PC-9 (cell line): ENCODE measurements at regions not wholly inside any gene's neighbourhood (a gene's known extent, or its start where the extent isn't known, plus 50 kb on each side); places are given as distances from the start of the nearest gene placed in this dataset.

Experiments
- BruUV-seq: library from RNA; stranded (reverse); fragments of 400-500 nt; replicated peaks from 2 replicates; lab custom pipeline; 2021; lab: Mats Ljungman, UMichigan
- CTCF ChIA-PET: fragments of 300-600 bp; sonication (Branson Sonifier 250); formaldehyde crosslinking; loops from one replicate; lab custom pipeline; 2022; ENCODE audit warnings: antibody characterized with exemption; lab: Charles Lee
- POLR2A ChIA-PET: fragments of 300-600 bp; sonication (Branson Sonifier 250); formaldehyde crosslinking; loops from one replicate; lab custom pipeline; 2022; ENCODE audit warnings: antibody characterized with exemption; ENCODE audit not compliant: unreplicated experiment; lab: Charles Lee
- DNase-seq, 2 experiments: peaks; one replicate each; pipeline versions ENCODE4 v3.0.0 to v3.0.0-alpha.2; 2015 to 2022; ENCODE audit warnings: mixed read lengths in 1 of 2
- H2AFZ ChIP-seq: fragments of 200-600 bp; sonication (generic); 2 replicates; pipeline ENCODE4 v1.8.1; 2017; ENCODE audit warnings: antibody characterized with exemption
- H3F3A ChIP-seq: fragments of 200-600 bp; sonication (generic); 2 replicates; pipeline ENCODE4 v1.8.1; 2017; ENCODE audit warnings: antibody characterized with exemption, mild to moderate bottlenecking, low read depth; ENCODE audit not compliant: insufficient read depth
- H3K27ac ChIP-seq: fragments of 200-600 bp; sonication (generic); 2 replicates; pipeline ENCODE4 v1.6.1; 2016; ENCODE audit warnings: mixed run types
- H3K27me3 ChIP-seq: fragments of 200-600 bp; sonication (generic); 2 replicates; pipeline ENCODE4 v1.6.1; 2016; ENCODE audit warnings: low read depth, mixed run types; ENCODE audit not compliant: insufficient read depth
- H3K36me3 ChIP-seq: fragments of 200-600 bp; sonication (generic); 2 replicates; pipeline ENCODE4 v1.6.1; 2016; ENCODE audit warnings: low read depth, mixed run types
- H3K4me1 ChIP-seq: fragments of 200-600 bp; sonication (generic); replicated peaks from 2 replicates; pipeline ENCODE4 v1.6.1; 2016; ENCODE audit warnings: mixed run types; ENCODE audit not compliant: insufficient read depth
- H3K4me2 ChIP-seq: fragments of 200-600 bp; sonication (generic); 2 replicates; pipeline ENCODE4 v1.6.1; 2017; ENCODE audit warnings: mixed run types
- H3K4me3 ChIP-seq: fragments of 200-600 bp; sonication (generic); 2 replicates; pipeline ENCODE4 v1.6.1; 2016; ENCODE audit warnings: mixed run types
- H3K79me2 ChIP-seq: fragments of 200-600 bp; sonication (generic); 2 replicates; pipeline ENCODE4 v1.6.1; 2017; ENCODE audit warnings: low read depth, mixed run types
- H3K9me2 ChIP-seq: fragments of 200-600 bp; sonication (generic); 2 replicates; pipeline ENCODE4 v1.8.1; 2017; ENCODE audit warnings: mild to moderate bottlenecking; ENCODE audit not compliant: insufficient read depth
- H3K9me3 ChIP-seq: fragments of 200-600 bp; sonication (generic); 2 replicates; pipeline ENCODE4 v1.8.1; 2016; ENCODE audit warnings: low read depth; ENCODE audit not compliant: insufficient read depth
- H4K20me1 ChIP-seq: fragments of 200-600 bp; sonication (generic); 2 replicates; pipeline ENCODE4 v1.8.1; 2017; ENCODE audit not compliant: insufficient read depth
- EZH2 ChIP-seq: fragments of 200-600 bp; sonication (generic); IDR thresholded peaks from 2 replicates; pipeline ENCODE4 v1.8.0; 2017; ENCODE audit warnings: antibody characterized with exemption, low read depth
- intact Hi-C: fragments of 100-400 bp; cut with micrococcal nuclease; formaldehyde crosslinking; loops from one replicate; pipeline ENCODE4 v1.10.0; 2022; ENCODE audit not compliant: unreplicated experiment
- TF ChIP-seq, protein P1 (sequence below): fragments of 200-600 bp; sonication (generic); conservative IDR thresholded peaks from 2 replicates; pipeline ENCODE4 v1.6.1; 2017; ENCODE audit warnings: mixed run types, antibody characterized with exemption, mild to moderate bottlenecking, moderate library complexity

DNA sequence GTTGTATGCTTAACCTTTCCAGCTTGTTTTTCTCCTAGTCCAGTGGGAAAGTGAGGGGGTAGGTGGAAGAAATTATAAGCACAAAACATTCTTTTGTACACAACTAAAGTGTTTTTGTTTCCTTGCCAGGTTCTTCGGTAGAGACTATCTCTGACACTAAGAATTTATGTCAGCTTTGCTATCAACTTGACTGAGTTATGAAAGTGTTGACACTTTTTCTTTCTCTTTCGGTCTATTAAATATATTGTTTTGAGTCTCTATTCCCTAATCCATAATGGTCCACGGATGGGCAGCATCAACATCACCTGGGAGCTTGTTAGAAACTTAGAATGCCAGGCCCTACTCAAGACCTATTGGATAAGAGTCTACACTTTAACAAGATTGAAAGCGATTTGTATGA, 195.0 kb upstream of the ATP10B start:
- intact Hi-C loops: no loop called here
- POLR2A ChIA-PET: no interaction called here

DNA sequence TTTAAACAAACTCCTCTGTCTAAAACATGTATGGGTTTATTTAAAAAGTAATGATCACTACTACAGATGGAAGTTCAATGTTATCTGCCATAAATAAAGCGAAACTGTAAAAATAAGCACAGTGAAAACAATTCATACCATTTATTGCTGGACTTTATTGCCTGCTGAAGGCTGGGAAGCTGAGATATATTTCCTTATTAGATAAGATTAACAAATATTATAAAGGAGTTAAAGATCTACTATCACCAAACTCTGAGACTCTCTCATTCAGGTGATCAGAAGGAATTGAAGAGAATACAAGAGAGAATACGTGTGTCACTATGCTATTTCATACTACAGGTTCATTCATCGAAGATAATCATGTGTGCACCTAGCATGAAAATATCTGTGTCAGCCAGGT, 190.9 kb upstream of the ATP10B start:
- Histone ChIP-seq H3K79me2 (no peaks in the 10 kb centered on the region), H4K20me1 (no peaks in the 10 kb centered on the region), H3F3A (no peaks in the 10 kb centered on the region), H3K36me3 (no peaks in the 10 kb centered on the region), H3K9me3 (no peaks in the 10 kb centered on the region), H3K9me2 (no peaks in the 10 kb centered on the region), H3K4me1 (no peaks in the 10 kb centered on the region), H3K27ac (no peak overlapping the region), H3K27me3 (no peaks in the 10 kb centered on the region), H3K4me3 (no peak overlapping the region), H2AFZ (no peak overlapping the region), H3K4me2 (no peak overlapping the region)
- intact Hi-C loops: no loop called here
- DNase-seq: no peak
- BruUV-seq: no TSS peak
- CTCF ChIA-PET: no interaction called here
- POLR2A ChIA-PET: no interaction called here
- no peak for TF ChIP-seq EZH2
- TF ChIP-seq, protein P1, sequence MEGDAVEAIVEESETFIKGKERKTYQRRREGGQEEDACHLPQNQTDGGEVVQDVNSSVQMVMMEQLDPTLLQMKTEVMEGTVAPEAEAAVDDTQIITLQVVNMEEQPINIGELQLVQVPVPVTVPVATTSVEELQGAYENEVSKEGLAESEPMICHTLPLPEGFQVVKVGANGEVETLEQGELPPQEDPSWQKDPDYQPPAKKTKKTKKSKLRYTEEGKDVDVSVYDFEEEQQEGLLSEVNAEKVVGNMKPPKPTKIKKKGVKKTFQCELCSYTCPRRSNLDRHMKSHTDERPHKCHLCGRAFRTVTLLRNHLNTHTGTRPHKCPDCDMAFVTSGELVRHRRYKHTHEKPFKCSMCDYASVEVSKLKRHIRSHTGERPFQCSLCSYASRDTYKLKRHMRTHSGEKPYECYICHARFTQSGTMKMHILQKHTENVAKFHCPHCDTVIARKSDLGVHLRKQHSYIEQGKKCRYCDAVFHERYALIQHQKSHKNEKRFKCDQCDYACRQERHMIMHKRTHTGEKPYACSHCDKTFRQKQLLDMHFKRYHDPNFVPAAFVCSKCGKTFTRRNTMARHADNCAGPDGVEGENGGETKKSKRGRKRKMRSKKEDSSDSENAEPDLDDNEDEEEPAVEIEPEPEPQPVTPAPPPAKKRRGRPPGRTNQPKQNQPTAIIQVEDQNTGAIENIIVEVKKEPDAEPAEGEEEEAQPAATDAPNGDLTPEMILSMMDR: no peak

More for the DNA sequence above, 195.0 kb upstream of the ATP10B start:
- no peak overlapping the region for H2AFZ ChIP-seq
- no peaks in the 10 kb centered on the region for H3F3A ChIP-seq
- H3K9me2 ChIP-seq: no peaks in the 10 kb centered on the region
- no peak for DNase-seq
- no peaks in the 10 kb centered on the region for H3K4me1 ChIP-seq
- no peaks in the 10 kb centered on the region for H4K20me1 ChIP-seq
- H3K4me3 ChIP-seq: no peak overlapping the region
- CTCF ChIA-PET: no interaction called here
- H3K79me2 ChIP-seq: no peaks in the 10 kb centered on the region
- no peaks in the 10 kb centered on the region for H3K9me3 ChIP-seq
- no peaks in the 10 kb centered on the region for H3K36me3 ChIP-seq
- BruUV-seq: no TSS peak
- no peak overlapping the region for H3K27ac ChIP-seq
- no peak for TF ChIP-seq EZH2
- TF ChIP-seq, protein P1: no peak
- H3K4me2 ChIP-seq: no peak overlapping the region; the same call in 1 of the 2 replicates
- no peaks in the 10 kb centered on the region for H3K27me3 ChIP-seq

GRCh38 chr5:161042443-161042842, 190.4 kb upstream of the ATP10B start:
- Histone ChIP-seq H3K36me3 (no peaks in the 10 kb centered on the region), H3K27me3 (no peaks in the 10 kb centered on the region), H3F3A (no peaks in the 10 kb centered on the region), H3K4me1 (no peaks in the 10 kb centered on the region), H3K79me2 (no peaks in the 10 kb centered on the region), H3K27ac (no peak overlapping the region), H4K20me1 (no peaks in the 10 kb centered on the region), H3K4me3 (no peak overlapping the region), H2AFZ (no peak overlapping the region), H3K9me2 (no peaks in the 10 kb centered on the region), H3K4me2 (no peak overlapping the region), H3K9me3 (no peaks in the 10 kb centered on the region)
- no peak for DNase-seq
- BruUV-seq: no TSS peak
- ChIA-PET POLR2A (no interaction called here), CTCF (no interaction called here)
- no peak for TF ChIP-seq EZH2
- TF ChIP-seq, protein P1: no peak
- intact Hi-C loops: no loop called here
